HL-60 (cell line): ENCODE measurements at regions not wholly inside any gene's neighbourhood (a gene's known extent, or its start where the extent isn't known, plus 50 kb on each side); places are given as distances from the start of the nearest gene placed in this dataset.

Source experiments
- DNase-seq, 2 experiments: peaks; one replicate each; pipeline ENCODE4 v3.0.0-alpha.2; 2010 to 2020; ENCODE audit warnings: low read depth in 1 of 2, low spot score in 1 of 2
- H3K27ac ChIP-seq: fragments of 250-450 bp; sonication (Bioruptor Pico); replicated peaks from 2 replicates; pipeline ENCODE4 v1.5.1; 2020; ENCODE audit warnings: mild to moderate bottlenecking, moderate library complexity
- H3K27me3 ChIP-seq: fragments of 250-450 bp; sonication (Bioruptor Pico); 2 replicates; pipeline ENCODE4 v1.5.1; 2021; ENCODE audit warnings: mild to moderate bottlenecking, moderate library complexity; ENCODE audit not compliant: insufficient read depth, poor library complexity, severe bottlenecking
- H3K4me3 ChIP-seq: replicated peaks from 2 replicates; pipeline ENCODE4 v1.5.1; 2011; ENCODE audit warnings: mild to moderate bottlenecking, control low read depth, low read length; ENCODE audit not compliant: insufficient read depth
- CTCF ChIP-seq: IDR thresholded peaks from one replicate; pipeline ENCODE4 v1.5.1; 2011; ENCODE audit warnings: low read length, control low read depth, inconsistent platforms; ENCODE audit not compliant: insufficient read depth
- GABPA ChIP-seq: IDR thresholded peaks from 2 replicates; pipeline ENCODE4 v1.6.1; 2012; ENCODE audit warnings: low read depth
- POLR2AphosphoS5 ChIP-seq: IDR thresholded peaks from 2 replicates; pipeline ENCODE4 v1.6.1; 2012; ENCODE audit warnings: low read depth
- REST ChIP-seq: IDR thresholded peaks from 2 replicates; pipeline ENCODE4 v1.6.1; 2012; ENCODE audit warnings: low read depth; ENCODE audit not compliant: insufficient replicate concordance
- SPI1 ChIP-seq: IDR thresholded peaks from 2 replicates; pipeline ENCODE4 v1.6.1; 2012; ENCODE audit warnings: low read depth, mild to moderate bottlenecking, borderline replicate concordance

- TF ChIP-seq GABPA (no peak), POLR2AphosphoS5 (no peak), REST (no peak), CTCF (no peak), SPI1 (no peak)
- Histone ChIP-seq H3K4me3 (no peak overlapping the region), H3K27me3 (no peaks in the 10 kb centered on the region), H3K27ac (no peak overlapping the region)
- DNase-seq, result no peak
These were observed 72.0 kb upstream of the DAP start for GRCh38 chr5:10832987-10833386.

- Histone ChIP-seq H3K4me3 (no peak overlapping the region), H3K27me3 (no peaks in the 10 kb centered on the region), H3K27ac (no peak overlapping the region)
- TF ChIP-seq SPI1 (no peak), POLR2AphosphoS5 (no peak)
- DNase-seq, result no peak
These were observed 71.4 kb upstream of the DAP start for GRCh38 chr5:10832421-10832820.

- no peak for DNase-seq
These were observed 70.4 kb upstream of the DAP start for GRCh38 chr5:10831419-10831818.

More at GRCh38 chr5:10831419-10831818, 70.4 kb upstream of the DAP start:
- no peak for TF ChIP-seq REST
- no peak for TF ChIP-seq SPI1
- no peak for TF ChIP-seq POLR2AphosphoS5
- no peak for TF ChIP-seq GABPA
- no peak for TF ChIP-seq CTCF
- H3K27ac ChIP-seq, result no peak overlapping the region
- no peak overlapping the region for H3K4me3 ChIP-seq
- H3K27me3 ChIP-seq, result no peaks in the 10 kb centered on the region
